Muscle of back (tissue), 3 donors: ENCODE measurements at regions not wholly inside any gene's neighbourhood (a gene's known extent, or its start where the extent isn't known, plus 50 kb on each side); places are given as distances from the start of the nearest gene placed in this dataset.

ENCODE experiments used
- DNase-seq, 3 donors: peaks; one replicate each; pipeline versions ENCODE4 v3.0.0 to v3.0.0-alpha.2; 2013

GRCh38 chr9:99365233-99365980, 143.3 kb downstream of the SEC61B start:
- DNase-seq, result peak in 1 of 3 donors; percentile 64

- DNase-seq, result no peak
Measured at GRCh38 chr9:99366183-99366582, 144.1 kb downstream of the SEC61B start.

- DNase-seq, result no peak
Measured at GRCh38 chr9:99366621-99367020, 144.5 kb downstream of the SEC61B start.

- peak; percentile 78 to 88 (median 88) for DNase-seq
Measured at GRCh38 chr9:99368341-99369326, 146.6 kb downstream of the SEC61B start.

GRCh38 chr9:99369327-99369722, 147.2 kb downstream of the SEC61B start:
- DNase-seq, result no peak

GRCh38 chr9:99370376-99370775, 148.3 kb downstream of the SEC61B start:
- no peak for DNase-seq

- no peak for DNase-seq
Measured at GRCh38 chr9:99371376-99371775, 149.3 kb downstream of the SEC61B start.

- no peak for DNase-seq
Measured at GRCh38 chr9:99373912-99374311, 151.8 kb downstream of the SEC61B start.

- DNase-seq, result no peak
Measured at GRCh38 chr9:99374793-99375192, 152.7 kb downstream of the SEC61B start.

- DNase-seq, result no peak
Measured at GRCh38 chr9:99375481-99375880, 153.4 kb downstream of the SEC61B start.

GRCh38 chr9:99377790-99378775, 156.0 kb downstream of the SEC61B start:
- DNase-seq, result no peak

- no peak for DNase-seq
Measured at GRCh38 chr9:99383536-99383935, 161.5 kb downstream of the SEC61B start.

GRCh38 chr9:99385215-99385614, 163.1 kb downstream of the SEC61B start:
- DNase-seq, result no peak

GRCh38 chr9:99385814-99386279, 163.8 kb downstream of the SEC61B start:
- peak in 2 of 3 donors; percentile 28 to 39 for DNase-seq

- no peak for DNase-seq
Measured at GRCh38 chr9:99387431-99387830, 165.3 kb downstream of the SEC61B start.

GRCh38 chr9:99389087-99390033, 167.3 kb downstream of the SEC61B start:
- DNase-seq, result no peak

GRCh38 chr9:99391937-99392594, 170.0 kb downstream of the SEC61B start:
- no peak for DNase-seq

- no peak for DNase-seq
Measured at GRCh38 chr9:99392986-99393385, 170.9 kb downstream of the SEC61B start.

GRCh38 chr9:99393993-99394392, 171.9 kb downstream of the SEC61B start:
- DNase-seq, result no peak

GRCh38 chr9:99398241-99398640, 176.2 kb downstream of the SEC61B start:
- no peak for DNase-seq
